HG03064 (cell line): ENCODE measurements at regions not wholly inside any gene's neighbourhood (a gene's known extent, or its start where the extent isn't known, plus 50 kb on each side); places are given as distances from the start of the nearest gene placed in this dataset.

Experiments used
- ATAC-seq: cut with Tn5 transposase; IDR thresholded peaks from one replicate; pipeline ENCODE4 v1.9.1; 2021; ENCODE audit warnings: low read depth; ENCODE audit not compliant: unreplicated experiment

- ATAC-seq = no peak
Observed at GRCh38 chr2:144333143-144333555, 186.8 kb downstream of the ZEB2 start.

DNA sequence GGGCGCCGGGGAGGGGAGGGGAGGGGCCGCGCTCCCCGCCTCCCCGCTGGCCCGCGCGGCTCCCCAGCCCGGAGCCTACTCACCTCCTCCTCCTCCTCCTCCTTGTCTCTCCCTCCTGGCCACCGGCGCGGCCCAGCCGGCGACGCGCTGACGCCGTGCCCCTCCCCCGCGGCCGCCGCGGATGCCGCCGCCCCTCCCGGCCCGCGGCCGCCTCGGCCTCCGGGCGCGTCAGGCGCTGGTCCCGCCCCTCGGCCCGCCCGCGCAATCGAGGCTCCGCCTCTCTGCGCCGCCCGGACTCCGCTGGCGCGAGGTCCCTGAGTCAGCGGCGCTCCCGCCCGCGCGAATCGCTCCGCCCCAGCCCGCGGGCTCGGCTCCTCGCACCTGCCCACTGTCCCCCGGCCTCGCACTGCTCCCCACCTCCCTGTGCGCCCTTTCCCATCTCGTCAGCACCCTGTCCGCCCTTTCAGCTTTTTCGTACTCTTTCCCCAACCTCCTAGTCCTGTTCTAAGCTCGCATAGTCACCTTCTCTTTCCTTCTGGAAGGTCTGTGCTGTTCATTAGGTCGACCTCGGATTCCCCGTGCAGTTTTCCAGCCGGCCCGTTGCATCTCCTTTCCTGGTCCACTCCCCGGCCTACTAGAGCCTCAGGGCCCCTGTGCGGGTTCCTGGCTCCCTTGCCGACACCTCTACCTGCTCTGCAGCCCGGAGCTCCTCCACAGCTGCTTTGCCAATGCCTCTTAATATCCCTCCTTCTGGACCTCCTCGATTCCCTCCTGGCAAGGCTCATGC lies 187.4 kb downstream of the ZEB2 start:
- peak; percentile 89 for ATAC-seq

GRCh38 chr2:144331674-144332355 lies 188.1 kb downstream of the ZEB2 start:
- peak; percentile 67 for ATAC-seq

- no peak for ATAC-seq
Observed at GRCh38 chr2:144330951-144331673, 188.8 kb downstream of the ZEB2 start.

GRCh38 chr2:144329472-144329871 lies 190.4 kb downstream of the ZEB2 start:
- no peak for ATAC-seq

GRCh38 chr2:144328938-144329337 lies 191.0 kb downstream of the ZEB2 start:
- no peak for ATAC-seq

- ATAC-seq = no peak
Observed at GRCh38 chr2:144326825-144327224, 193.1 kb downstream of the ZEB2 start.

- ATAC-seq = peak; percentile 42
Observed at GRCh38 chr2:144325086-144325485, 194.8 kb downstream of the ZEB2 start.

DNA sequence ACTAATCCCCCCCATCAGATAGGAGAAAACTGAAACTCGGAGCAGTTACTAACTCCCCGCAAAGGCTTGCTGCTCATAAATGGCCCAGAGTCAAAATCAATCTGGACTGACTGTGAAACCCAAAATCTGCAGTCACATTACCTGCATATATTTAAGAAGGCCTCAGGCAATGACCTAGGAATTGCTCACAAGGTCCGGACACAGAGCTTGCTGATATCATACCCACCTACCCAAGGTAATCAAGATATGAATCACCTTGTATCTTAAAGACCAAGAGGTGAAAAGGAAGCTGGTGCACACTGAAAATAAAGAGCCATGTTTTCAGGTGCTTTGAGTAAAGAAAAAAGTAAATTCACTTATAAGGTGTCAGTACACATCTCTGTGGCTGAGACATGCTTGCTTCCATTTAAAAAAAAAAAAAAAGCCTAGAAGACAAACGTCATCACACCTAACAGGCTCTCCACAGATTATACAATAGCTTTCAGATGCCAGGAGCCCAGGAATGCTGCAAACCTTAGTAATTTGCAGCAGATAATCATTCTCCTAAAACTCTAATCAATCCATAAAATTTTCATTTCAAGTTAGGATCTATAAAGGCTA lies 195.4 kb downstream of the ZEB2 start:
- peak; percentile 39 for ATAC-seq

DNA sequence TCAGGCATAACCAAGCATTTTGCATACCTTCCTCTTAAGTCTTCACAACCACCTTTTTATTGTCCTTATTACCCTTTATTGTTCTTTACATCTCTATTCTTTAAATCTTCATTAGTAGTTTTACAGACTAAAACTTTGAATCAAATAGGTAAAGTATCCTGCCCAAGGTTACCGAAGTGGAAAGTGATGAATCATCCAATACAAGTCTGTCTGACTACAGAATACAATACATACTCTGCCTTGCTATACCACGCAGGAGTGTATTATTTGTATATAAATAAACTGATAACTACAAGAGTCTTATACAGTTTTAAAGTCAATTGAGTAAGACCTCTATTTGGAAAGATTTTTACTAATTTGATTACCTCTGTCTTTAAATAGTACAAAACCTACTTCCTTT lies 196.0 kb downstream of the ZEB2 start:
- ATAC-seq = peak; percentile 50

DNA sequence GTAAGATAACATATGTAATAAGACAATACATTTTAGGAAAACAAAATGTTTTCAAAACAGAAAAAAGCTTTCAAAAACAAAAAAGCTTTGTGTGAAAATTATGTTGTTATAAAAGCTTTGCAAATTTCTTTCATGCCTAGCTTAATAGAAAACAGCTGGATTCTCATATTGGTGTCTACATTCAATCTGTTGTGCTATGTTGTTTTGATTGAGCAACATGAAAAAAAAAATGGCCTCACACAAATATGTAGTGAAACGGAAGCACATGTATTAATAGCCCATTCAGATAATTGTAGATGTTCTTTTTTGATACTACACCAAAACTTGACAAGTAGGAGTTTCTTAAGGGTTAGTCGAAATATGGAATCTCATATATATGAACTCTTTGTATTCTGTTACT lies 197.5 kb downstream of the ZEB2 start:
- no peak for ATAC-seq

GRCh38 chr2:144320491-144320890 lies 199.4 kb downstream of the ZEB2 start:
- no peak for ATAC-seq

GRCh38 chr2:144317071-144317738 lies 202.7 kb downstream of the ZEB2 start:
- ATAC-seq = no peak

DNA sequence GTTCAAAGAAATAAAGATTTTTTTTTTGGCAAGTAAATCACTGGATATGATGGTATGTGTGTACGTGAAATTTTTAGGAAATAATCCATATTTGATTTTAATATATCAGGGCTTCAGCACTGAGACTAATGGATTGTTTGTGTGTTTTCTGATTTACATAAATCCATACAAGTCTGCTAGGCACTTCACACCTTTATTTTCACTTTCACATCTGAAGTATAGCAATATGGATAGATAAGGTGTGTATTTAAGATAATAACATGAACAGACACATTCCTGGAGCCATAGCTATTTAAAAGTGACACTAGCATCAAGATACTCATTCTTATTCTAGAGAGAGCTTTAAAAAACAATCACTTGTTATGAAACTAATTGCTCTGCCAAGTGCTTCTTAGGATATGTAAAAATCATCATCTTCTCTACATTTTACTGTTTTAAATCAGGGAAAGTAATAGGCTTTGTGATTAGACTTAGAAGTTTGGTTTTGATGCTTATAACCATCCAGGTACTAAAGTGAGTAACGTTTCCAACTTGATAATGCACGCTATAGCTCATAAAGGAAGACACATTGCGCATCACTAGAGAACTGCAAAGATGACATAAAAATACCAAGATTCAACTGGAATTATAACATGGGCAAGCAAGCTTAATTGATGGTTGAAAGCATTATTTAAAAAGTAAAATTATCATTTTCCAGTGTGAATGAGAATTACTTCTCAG lies 208.9 kb downstream of the ZEB2 start:
- ATAC-seq = no peak

- peak; percentile 58 for ATAC-seq
Observed at GRCh38 chr2:144310484-144310883, 209.4 kb downstream of the ZEB2 start.

- ATAC-seq = no peak
Observed at GRCh38 chr2:144307711-144308110, 212.2 kb downstream of the ZEB2 start.

GRCh38 chr2:144304202-144304601 lies 215.7 kb downstream of the ZEB2 start:
- ATAC-seq = no peak

GRCh38 chr2:144300632-144301031 lies 219.3 kb downstream of the ZEB2 start:
- no peak for ATAC-seq

DNA sequence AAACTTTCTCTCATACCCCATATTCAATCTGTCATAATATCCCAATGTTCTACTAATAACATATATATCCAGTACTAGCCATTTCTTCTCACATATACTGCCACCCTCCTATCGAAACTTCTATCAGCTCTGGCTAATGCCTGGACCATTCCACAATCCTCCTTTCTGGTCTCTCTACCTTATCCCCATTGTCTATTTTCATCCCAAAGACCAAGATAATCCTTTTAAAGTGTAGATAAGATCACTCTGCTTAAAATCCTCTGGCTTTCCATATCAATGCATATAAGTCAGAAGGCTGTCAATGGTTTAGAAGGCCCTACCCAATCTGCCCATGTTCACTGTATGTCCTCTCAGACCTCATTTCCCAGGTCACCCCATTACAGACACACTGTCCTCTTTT lies 229.6 kb downstream of the ZEB2 start:
- ATAC-seq = no peak

- ATAC-seq = no peak
Observed at GRCh38 chr2:144288438-144288837, 231.5 kb downstream of the ZEB2 start.
